Tibial artery (tissue), 4 donors: ENCODE measurements at regions not wholly inside any gene's neighbourhood (a gene's known extent, or its start where the extent isn't known, plus 50 kb on each side); places are given as distances from the start of the nearest gene placed in this dataset.

ENCODE experiments used
- DNase-seq, 2 donors: peaks; one replicate each; pipeline ENCODE4 v3.0.0-alpha.2; 2019
- H3K27ac ChIP-seq, 2 donors: fragments of 200-600 bp; sonication (generic) in 1 of 2; 1 replicate in 1 of 2; 2 replicates in 1 of 2; pipeline ENCODE4 v1.5.1; 2018 to 2019; ENCODE audit warnings: mild to moderate bottlenecking in 1 of 2
- H3K27me3 ChIP-seq, 2 donors: fragments of 200-600 bp; sonication (generic) in 1 of 2; one replicate each; pipeline versions ENCODE4 v1.5.1 to v1.6.0; 2016 to 2019
- H3K36me3 ChIP-seq, 3 donors: fragments of 200-600 bp; sonication (generic) in 2 of 3; one replicate each; pipeline ENCODE4 v1.5.1; 2016 to 2019; ENCODE audit warnings: mild to moderate bottlenecking in 2 of 3
- H3K4me1 ChIP-seq, 4 donors: fragments of 200-600 bp; sonication (generic) in 2 of 4; 1 replicate in 3 of 4; 2 replicates in 1 of 4; pipeline ENCODE4 v1.5.1; 2016 to 2019
- H3K4me3 ChIP-seq, 2 donors: fragments of 200-600 bp; sonication (generic) in 1 of 2; 1 replicate in 1 of 2; 2 replicates in 1 of 2; pipeline ENCODE4 v1.5.1; 2018 to 2019; ENCODE audit warnings: mild to moderate bottlenecking in 2 of 2
- H3K9me3 ChIP-seq, 3 donors: fragments of 200-600 bp; sonication (generic) in 1 of 3; one replicate each; pipeline ENCODE4 v1.5.1; 2016 to 2019
- CTCF ChIP-seq, 2 experiments: fragments of 200-600 bp in 1 of 2; fragments of 450-650 bp in 1 of 2; IDR thresholded peaks; one replicate each; pipeline ENCODE4 v1.5.1; 2017 to 2019; ENCODE audit warnings: antibody characterized with exemption in 2 of 2, mild to moderate bottlenecking in 1 of 2, moderate library complexity in 1 of 2
- intact Hi-C: fragments of 100-400 bp; cut with DNase I; formaldehyde crosslinking; loops from one replicate; pipeline ENCODE4 v1.15.0; 2023; ENCODE audit warnings: low total_unique reads

GRCh38 chr18:40063488-40063887, 1891.5 kb upstream of the PIK3C3 start:
- H3K27me3 ChIP-seq, result no peaks in the 10 kb centered on the region
- no peak overlapping the region for H3K27ac ChIP-seq
- TF ChIP-seq CTCF (IDR thresholded peaks at IDR 0.05), result no peak
- no peak overlapping the region for H3K4me3 ChIP-seq
- H3K9me3 ChIP-seq, result no peaks in the 10 kb centered on the region
- DNase-seq, result no peak
- intact Hi-C loops, result no loop called here
- no peaks in the 10 kb centered on the region for H3K36me3 ChIP-seq
- H3K4me1 ChIP-seq, result no peaks in the 10 kb centered on the region

- H3K4me3 ChIP-seq, result no peak overlapping the region
- intact Hi-C loops, result no loop called here
- H3K27ac ChIP-seq, result no peak overlapping the region
- H3K36me3 ChIP-seq, result no peaks in the 10 kb centered on the region
- no peak for DNase-seq
- no peaks in the 10 kb centered on the region for H3K9me3 ChIP-seq
- no peaks in the 10 kb centered on the region for H3K4me1 ChIP-seq
- TF ChIP-seq CTCF (IDR thresholded peaks at IDR 0.05), result no peak
- no peaks in the 10 kb centered on the region for H3K27me3 ChIP-seq
Observed at GRCh38 chr18:40061086-40061485, 1893.9 kb upstream of the PIK3C3 start.

- intact Hi-C loops, result no loop called here
Observed at GRCh38 chr18:40060562-40060961, 1894.5 kb upstream of the PIK3C3 start.

GRCh38 chr18:40058811-40059570, 1896.0 kb upstream of the PIK3C3 start:
- intact Hi-C loops, result no loop called here
- no peaks in the 10 kb centered on the region for H3K36me3 ChIP-seq
- no peak for DNase-seq

More at GRCh38 chr18:40060562-40060961, 1894.5 kb upstream of the PIK3C3 start:
- no peak for TF ChIP-seq CTCF (IDR thresholded peaks at IDR 0.05)
- no peaks in the 10 kb centered on the region for H3K4me1 ChIP-seq
- H3K36me3 ChIP-seq, result no peaks in the 10 kb centered on the region
- no peaks in the 10 kb centered on the region for H3K27me3 ChIP-seq
- no peak overlapping the region for H3K27ac ChIP-seq
- H3K4me3 ChIP-seq, result no peak overlapping the region
- DNase-seq, result no peak
- no peaks in the 10 kb centered on the region for H3K9me3 ChIP-seq

GRCh38 chr18:40056079-40056692, 1898.8 kb upstream of the PIK3C3 start:
- no peaks in the 10 kb centered on the region for H3K27me3 ChIP-seq
- intact Hi-C loops, result no loop called here
- peak in 1 of 2 donors; percentile 21 for DNase-seq
- H3K9me3 ChIP-seq, result no peaks in the 10 kb centered on the region
- H3K4me3 ChIP-seq, result no peak overlapping the region
- H3K27ac ChIP-seq, result no peak overlapping the region
- H3K4me1 ChIP-seq, result no peaks in the 10 kb centered on the region
- no peak for TF ChIP-seq CTCF (IDR thresholded peaks at IDR 0.05)
- no peaks in the 10 kb centered on the region for H3K36me3 ChIP-seq

More at GRCh38 chr18:40058811-40059570, 1896.0 kb upstream of the PIK3C3 start:
- Histone ChIP-seq H3K4me3 (no peak overlapping the region), H3K27me3 (no peaks in the 10 kb centered on the region), H3K9me3 (no peaks in the 10 kb centered on the region), H3K4me1 (no peaks in the 10 kb centered on the region), H3K27ac (no peak overlapping the region)
- TF ChIP-seq CTCF (IDR thresholded peaks at IDR 0.05), result no peak
